ENCODE measurements at regions not wholly inside any gene's neighbourhood (a gene's known extent, or its start where the extent isn't known, plus 50 kb on each side); places are given as distances from the start of the nearest gene placed in this dataset.

DNA sequence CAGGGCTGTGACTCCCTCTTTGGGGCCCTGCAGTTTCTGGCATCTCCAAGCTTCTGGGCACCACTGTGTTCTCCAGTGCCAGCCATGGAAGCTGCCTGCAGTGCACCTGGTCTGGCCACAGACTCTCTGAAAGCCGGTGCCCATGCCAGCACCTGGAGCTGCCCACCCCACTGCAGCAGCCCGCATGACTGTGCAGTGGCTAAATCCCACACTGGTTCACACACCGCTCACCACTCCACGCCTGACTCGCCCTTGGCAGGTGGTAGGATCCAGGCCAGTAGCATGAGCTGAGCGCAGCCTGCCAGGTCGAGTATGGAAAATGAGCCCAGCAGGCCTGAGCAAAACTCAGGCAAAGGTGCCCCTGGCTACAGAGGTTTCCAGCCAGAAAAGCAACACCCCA lies 72.8 kb upstream of the INTU start:
- TF ChIP-seq CSDC2 (CRISPR knock-in tag; IDR thresholded peaks at IDR 0.05) (no peak), GLIS3 (CRISPR knock-in tag; IDR thresholded peaks at IDR 0.05) (no peak), OSR1 (CRISPR knock-in tag; IDR thresholded peaks at IDR 0.05) (no peak), ZC3H10 (CRISPR knock-in tag; IDR thresholded peaks at IDR 0.05) (no peak), RARB (CRISPR knock-in tag; IDR thresholded peaks at IDR 0.05) (no peak), TOX (CRISPR knock-in tag; IDR thresholded peaks at IDR 0.05; ENCODE audit: borderline replicate concordance) (no peak), PPARA (CRISPR knock-in tag; IDR thresholded peaks at IDR 0.05; ENCODE audit: borderline replicate concordance) (no peak), ZNF70 (CRISPR knock-in tag; IDR thresholded peaks at IDR 0.05) (no peak), ARNTL (CRISPR knock-in tag; IDR thresholded peaks at IDR 0.05; ENCODE audit: borderline replicate concordance, low read depth) (no peak), ISL1 (CRISPR knock-in tag; IDR thresholded peaks at IDR 0.05) (no peak), BACH2 (CRISPR knock-in tag; IDR thresholded peaks at IDR 0.05; ENCODE audit: borderline replicate concordance) (no peak), ZFP3 (CRISPR knock-in tag; IDR thresholded peaks at IDR 0.05) (no peak), ZFP30 (CRISPR knock-in tag; IDR thresholded peaks at IDR 0.05) (no peak)
- TF ChIP-seq, protein P1, sequence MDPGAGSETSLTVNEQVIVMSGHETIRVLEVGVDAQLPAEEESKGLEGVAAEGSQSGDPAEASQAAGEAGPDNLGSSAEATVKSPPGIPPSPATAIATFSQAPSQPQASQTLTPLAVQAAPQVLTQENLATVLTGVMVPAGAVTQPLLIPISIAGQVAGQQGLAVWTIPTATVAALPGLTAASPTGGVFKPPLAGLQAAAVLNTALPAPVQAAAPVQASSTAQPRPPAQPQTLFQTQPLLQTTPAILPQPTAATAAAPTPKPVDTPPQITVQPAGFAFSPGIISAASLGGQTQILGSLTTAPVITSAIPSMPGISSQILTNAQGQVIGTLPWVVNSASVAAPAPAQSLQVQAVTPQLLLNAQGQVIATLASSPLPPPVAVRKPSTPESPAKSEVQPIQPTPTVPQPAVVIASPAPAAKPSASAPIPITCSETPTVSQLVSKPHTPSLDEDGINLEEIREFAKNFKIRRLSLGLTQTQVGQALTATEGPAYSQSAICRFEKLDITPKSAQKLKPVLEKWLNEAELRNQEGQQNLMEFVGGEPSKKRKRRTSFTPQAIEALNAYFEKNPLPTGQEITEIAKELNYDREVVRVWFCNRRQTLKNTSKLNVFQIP (CRISPR knock-in tag; IDR thresholded peaks at IDR 0.05; ENCODE audit: borderline replicate concordance, low read depth) = no peak
- TF ChIP-seq, protein P2, sequence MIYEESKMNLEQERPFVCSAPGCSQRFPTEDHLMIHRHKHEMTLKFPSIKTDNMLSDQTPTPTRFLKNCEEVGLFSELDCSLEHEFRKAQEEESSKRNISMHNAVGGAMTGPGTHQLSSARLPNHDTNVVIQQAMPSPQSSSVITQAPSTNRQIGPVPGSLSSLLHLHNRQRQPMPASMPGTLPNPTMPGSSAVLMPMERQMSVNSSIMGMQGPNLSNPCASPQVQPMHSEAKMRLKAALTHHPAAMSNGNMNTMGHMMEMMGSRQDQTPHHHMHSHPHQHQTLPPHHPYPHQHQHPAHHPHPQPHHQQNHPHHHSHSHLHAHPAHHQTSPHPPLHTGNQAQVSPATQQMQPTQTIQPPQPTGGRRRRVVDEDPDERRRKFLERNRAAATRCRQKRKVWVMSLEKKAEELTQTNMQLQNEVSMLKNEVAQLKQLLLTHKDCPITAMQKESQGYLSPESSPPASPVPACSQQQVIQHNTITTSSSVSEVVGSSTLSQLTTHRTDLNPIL (CRISPR knock-in tag; IDR thresholded peaks at IDR 0.05; ENCODE audit: low read depth) = no peak
- TF ChIP-seq, protein P3, sequence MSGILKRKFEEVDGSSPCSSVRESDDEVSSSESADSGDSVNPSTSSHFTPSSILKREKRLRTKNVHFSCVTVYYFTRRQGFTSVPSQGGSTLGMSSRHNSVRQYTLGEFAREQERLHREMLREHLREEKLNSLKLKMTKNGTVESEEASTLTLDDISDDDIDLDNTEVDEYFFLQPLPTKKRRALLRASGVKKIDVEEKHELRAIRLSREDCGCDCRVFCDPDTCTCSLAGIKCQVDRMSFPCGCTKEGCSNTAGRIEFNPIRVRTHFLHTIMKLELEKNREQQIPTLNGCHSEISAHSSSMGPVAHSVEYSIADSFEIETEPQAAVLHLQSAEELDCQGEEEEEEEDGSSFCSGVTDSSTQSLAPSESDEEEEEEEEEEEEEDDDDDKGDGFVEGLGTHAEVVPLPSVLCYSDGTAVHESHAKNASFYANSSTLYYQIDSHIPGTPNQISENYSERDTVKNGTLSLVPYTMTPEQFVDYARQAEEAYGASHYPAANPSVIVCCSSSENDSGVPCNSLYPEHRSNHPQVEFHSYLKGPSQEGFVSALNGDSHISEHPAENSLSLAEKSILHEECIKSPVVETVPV (CRISPR knock-in tag; IDR thresholded peaks at IDR 0.05) = no peak
- no peak for ATAC-seq

DNA sequence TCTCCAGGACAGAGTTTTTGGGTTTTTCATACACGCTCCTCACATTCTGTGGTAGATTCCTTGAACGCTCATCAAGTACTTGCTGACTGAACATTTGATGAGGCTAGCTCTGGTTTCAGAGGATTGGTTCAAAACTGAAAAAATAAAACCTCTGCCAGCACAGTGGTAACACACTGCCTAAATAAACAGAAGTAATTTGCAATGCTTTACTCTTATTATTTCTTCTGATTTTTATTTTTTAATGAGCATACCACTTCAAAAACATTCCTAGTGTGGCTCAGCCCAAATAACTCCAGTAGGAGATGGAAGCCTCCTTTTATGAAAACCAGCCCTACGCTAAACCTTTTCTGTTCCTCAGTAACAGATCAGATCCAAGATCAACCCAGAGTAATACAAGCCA lies 72.0 kb upstream of the INTU start:
- no peak for ATAC-seq
- TF ChIP-seq, protein P2 (CRISPR knock-in tag; IDR thresholded peaks at IDR 0.05; ENCODE audit: low read depth) = no peak
- TF ChIP-seq ZFP3 (CRISPR knock-in tag; IDR thresholded peaks at IDR 0.05) (no peak), ISL1 (CRISPR knock-in tag; IDR thresholded peaks at IDR 0.05) (no peak), ZNF565 (CRISPR knock-in tag; conservative IDR thresholded peaks at IDR 0.05; ENCODE audit: low read depth) (no peak), ESRRG (CRISPR knock-in tag; IDR thresholded peaks at IDR 0.05) (no peak), BACH2 (CRISPR knock-in tag; IDR thresholded peaks at IDR 0.05; ENCODE audit: borderline replicate concordance) (no peak), SNAI2 (CRISPR knock-in tag; IDR thresholded peaks at IDR 0.05) (no peak), PPARA (CRISPR knock-in tag; IDR thresholded peaks at IDR 0.05; ENCODE audit: borderline replicate concordance) (no peak), TOX (CRISPR knock-in tag; IDR thresholded peaks at IDR 0.05; ENCODE audit: borderline replicate concordance) (no peak), GLIS3 (CRISPR knock-in tag; IDR thresholded peaks at IDR 0.05) (no peak), OSR1 (CRISPR knock-in tag; IDR thresholded peaks at IDR 0.05) (no peak)
- TF ChIP-seq, protein P1 (CRISPR knock-in tag; IDR thresholded peaks at IDR 0.05; ENCODE audit: borderline replicate concordance, low read depth) = no peak
- TF ChIP-seq, protein P3 (CRISPR knock-in tag; IDR thresholded peaks at IDR 0.05) = no peak

DNA sequence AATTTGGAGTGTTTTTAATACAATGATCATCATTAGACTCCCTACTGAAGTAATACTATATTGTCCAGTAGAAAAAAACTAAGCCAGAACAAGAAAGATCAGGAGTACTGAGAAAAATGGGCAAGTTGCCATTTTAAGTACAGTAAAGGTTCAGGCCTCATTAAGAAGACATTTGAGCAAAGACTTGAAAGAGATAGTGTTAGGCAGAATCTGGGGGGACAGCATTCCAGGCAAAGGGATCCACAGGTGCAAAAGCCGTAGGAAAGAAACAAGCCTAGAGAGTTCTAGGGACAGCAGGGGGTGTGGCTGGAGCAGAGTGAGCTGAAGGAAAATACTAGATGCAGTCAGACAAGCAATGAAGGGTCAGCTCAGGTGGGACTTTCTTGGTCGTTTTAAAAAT lies 58.1 kb upstream of the INTU start:
- no peak for ATAC-seq
- TF ChIP-seq ARNTL (CRISPR knock-in tag; IDR thresholded peaks at IDR 0.05; ENCODE audit: borderline replicate concordance, low read depth) (no peak), OSR1 (CRISPR knock-in tag; IDR thresholded peaks at IDR 0.05) (no peak), BACH2 (CRISPR knock-in tag; IDR thresholded peaks at IDR 0.05; ENCODE audit: borderline replicate concordance) (no peak), ISL1 (CRISPR knock-in tag; IDR thresholded peaks at IDR 0.05) (no peak), ZNF8 (CRISPR knock-in tag; IDR thresholded peaks at IDR 0.05) (no peak), GLIS3 (CRISPR knock-in tag; IDR thresholded peaks at IDR 0.05) (no peak), ZNF70 (CRISPR knock-in tag; IDR thresholded peaks at IDR 0.05) (no peak)
- TF ChIP-seq, protein P4, sequence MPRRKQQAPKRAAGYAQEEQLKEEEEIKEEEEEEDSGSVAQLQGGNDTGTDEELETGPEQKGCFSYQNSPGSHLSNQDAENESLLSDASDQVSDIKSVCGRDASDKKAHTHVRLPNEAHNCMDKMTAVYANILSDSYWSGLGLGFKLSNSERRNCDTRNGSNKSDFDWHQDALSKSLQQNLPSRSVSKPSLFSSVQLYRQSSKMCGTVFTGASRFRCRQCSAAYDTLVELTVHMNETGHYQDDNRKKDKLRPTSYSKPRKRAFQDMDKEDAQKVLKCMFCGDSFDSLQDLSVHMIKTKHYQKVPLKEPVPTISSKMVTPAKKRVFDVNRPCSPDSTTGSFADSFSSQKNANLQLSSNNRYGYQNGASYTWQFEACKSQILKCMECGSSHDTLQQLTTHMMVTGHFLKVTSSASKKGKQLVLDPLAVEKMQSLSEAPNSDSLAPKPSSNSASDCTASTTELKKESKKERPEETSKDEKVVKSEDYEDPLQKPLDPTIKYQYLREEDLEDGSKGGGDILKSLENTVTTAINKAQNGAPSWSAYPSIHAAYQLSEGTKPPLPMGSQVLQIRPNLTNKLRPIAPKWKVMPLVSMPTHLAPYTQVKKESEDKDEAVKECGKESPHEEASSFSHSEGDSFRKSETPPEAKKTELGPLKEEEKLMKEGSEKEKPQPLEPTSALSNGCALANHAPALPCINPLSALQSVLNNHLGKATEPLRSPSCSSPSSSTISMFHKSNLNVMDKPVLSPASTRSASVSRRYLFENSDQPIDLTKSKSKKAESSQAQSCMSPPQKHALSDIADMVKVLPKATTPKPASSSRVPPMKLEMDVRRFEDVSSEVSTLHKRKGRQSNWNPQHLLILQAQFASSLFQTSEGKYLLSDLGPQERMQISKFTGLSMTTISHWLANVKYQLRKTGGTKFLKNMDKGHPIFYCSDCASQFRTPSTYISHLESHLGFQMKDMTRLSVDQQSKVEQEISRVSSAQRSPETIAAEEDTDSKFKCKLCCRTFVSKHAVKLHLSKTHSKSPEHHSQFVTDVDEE (CRISPR knock-in tag; IDR thresholded peaks at IDR 0.05) = no peak
- TF ChIP-seq, protein P1 (CRISPR knock-in tag; IDR thresholded peaks at IDR 0.05; ENCODE audit: borderline replicate concordance, low read depth) = no peak
